ENCODE measurements at regions not wholly inside any gene's neighbourhood (a gene's known extent, or its start where the extent isn't known, plus 50 kb on each side); places are given as distances from the start of the nearest gene placed in this dataset.

DNA sequence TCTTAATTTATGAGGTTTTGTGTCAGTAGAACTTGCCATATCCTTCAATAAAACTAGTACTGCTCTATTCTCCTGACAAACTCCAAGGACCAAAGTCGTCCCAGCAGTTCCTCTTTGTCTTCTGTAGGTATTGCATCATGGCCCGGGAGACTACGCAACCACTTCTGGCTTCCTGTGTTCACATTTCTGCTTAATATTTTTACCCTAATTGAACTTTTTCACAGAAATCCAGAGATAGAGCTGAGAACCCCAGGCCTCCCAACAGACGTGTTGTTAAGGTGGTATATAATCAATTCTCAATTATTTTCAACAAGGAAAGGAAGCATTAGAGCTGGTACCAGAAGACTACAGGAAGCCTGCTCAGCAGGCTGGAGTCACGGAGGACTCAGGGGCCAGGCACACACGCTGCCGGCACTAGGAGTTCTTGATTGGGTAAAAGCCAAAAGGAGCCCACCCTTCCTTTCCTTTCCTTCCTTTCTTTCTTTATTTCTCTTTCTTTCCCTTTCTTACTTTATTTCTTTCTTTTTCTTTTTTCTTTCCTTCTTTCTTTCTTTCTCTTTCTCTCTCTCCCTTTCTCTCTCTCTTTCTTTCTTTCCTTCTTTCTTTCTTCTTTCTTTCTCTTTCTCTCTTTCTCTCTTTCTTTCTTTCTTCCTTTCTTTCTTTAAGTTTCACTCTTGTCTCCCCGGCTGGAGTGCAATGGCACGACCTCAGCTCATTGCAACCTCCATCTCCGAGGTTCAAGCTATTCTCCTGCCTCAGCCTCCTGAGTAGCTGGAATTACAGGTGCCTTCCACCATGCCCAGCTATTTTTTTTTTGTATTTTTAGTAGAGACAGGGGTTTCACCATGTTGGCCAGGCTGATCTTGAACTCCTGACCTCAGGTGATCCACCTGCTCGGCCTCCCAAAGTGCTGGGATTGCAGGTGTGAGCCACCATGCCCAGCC is 173.7 kb downstream of the ZBTB18 start:
- no peak overlapping the region for H3K4me3 ChIP-seq (ENCODE audit: low read depth in 2 of 2, low read length in 2 of 2)
- H3K27ac ChIP-seq (ENCODE audit: low read length) = no peak overlapping the region
- no TSS peak for BruUV-seq (replicated peaks)
- no peaks in the 10 kb centered on the region for H3K4me1 ChIP-seq (ENCODE audit: control insufficient read depth, insufficient read depth, low read length)
- DNase-seq (ENCODE audit: low read depth, low spot score) (no peak), ATAC-seq (no peak)
- ChIA-PET POLR2A (no interaction called here), CTCF (no interaction called here)
- no peaks in the 10 kb centered on the region for H3K9me3 ChIP-seq (ENCODE audit: control insufficient read depth, insufficient read depth, low read depth, low read length)
- no peaks in the 10 kb centered on the region for H3K27me3 ChIP-seq (ENCODE audit: control insufficient read depth, insufficient read depth, low read length)
- in situ Hi-C loops (cut with HindIII; ENCODE audit: low pct_unique_long_range_greater_than_20kb, low sequenced_read_pairs) (no loop called here), intact Hi-C loops (cut with micrococcal nuclease; ENCODE audit: unreplicated experiment) (no loop called here)
- no peak for TF ChIP-seq TCF7L2 (IDR thresholded peaks at IDR 0.05; ENCODE audit: low read depth, low read length)
- no peaks in the 10 kb centered on the region for H3K36me3 ChIP-seq (ENCODE audit: control insufficient read depth, insufficient read depth, low read length)

DNA sequence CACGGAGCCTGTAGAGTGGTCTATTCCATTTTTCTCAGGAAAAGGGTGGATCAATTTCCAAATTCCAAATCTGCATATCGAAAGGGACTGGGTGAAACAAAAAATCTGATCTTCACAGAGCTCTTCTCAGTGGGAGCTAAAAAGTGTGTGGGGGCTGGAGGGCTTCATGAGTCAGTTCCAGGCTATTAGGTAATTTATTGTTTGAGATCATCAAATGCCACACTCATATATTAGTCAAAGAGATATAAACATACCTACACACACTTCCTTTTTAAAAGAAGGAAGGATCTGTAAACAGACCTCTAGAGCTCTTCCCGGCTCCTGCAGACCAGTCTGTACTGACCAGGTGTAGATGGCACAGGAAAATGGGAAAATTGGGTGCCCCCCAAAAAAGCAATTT is 175.4 kb downstream of the ZBTB18 start:
- Histone ChIP-seq H3K27ac (ENCODE audit: low read length) (no peak overlapping the region), H3K27me3 (ENCODE audit: control insufficient read depth, insufficient read depth, low read length) (no peaks in the 10 kb centered on the region), H3K4me1 (ENCODE audit: control insufficient read depth, insufficient read depth, low read length) (no peaks in the 10 kb centered on the region), H3K36me3 (ENCODE audit: control insufficient read depth, insufficient read depth, low read length) (no peaks in the 10 kb centered on the region), H3K9me3 (ENCODE audit: control insufficient read depth, insufficient read depth, low read depth, low read length) (no peaks in the 10 kb centered on the region), H3K4me3 (ENCODE audit: low read depth in 2 of 2, low read length in 2 of 2) (no peak overlapping the region)
- DNase-seq (ENCODE audit: low read depth, low spot score) (no peak), ATAC-seq (no peak)
- intact Hi-C loops (cut with micrococcal nuclease; ENCODE audit: unreplicated experiment) = no loop called here
- POLR2A ChIA-PET = no interaction called here
- CTCF ChIA-PET = no interaction called here
- TF ChIP-seq SIN3A (IDR thresholded peaks at IDR 0.05; ENCODE audit: borderline replicate concordance, insufficient read depth, low read depth, low read length) (no peak), TCF7L2 (IDR thresholded peaks at IDR 0.05; ENCODE audit: low read depth, low read length) (no peak), POLR2AphosphoS5 (IDR thresholded peaks at IDR 0.05; ENCODE audit: low read depth, low read length) (no peak)
- TF ChIP-seq, protein P1, sequence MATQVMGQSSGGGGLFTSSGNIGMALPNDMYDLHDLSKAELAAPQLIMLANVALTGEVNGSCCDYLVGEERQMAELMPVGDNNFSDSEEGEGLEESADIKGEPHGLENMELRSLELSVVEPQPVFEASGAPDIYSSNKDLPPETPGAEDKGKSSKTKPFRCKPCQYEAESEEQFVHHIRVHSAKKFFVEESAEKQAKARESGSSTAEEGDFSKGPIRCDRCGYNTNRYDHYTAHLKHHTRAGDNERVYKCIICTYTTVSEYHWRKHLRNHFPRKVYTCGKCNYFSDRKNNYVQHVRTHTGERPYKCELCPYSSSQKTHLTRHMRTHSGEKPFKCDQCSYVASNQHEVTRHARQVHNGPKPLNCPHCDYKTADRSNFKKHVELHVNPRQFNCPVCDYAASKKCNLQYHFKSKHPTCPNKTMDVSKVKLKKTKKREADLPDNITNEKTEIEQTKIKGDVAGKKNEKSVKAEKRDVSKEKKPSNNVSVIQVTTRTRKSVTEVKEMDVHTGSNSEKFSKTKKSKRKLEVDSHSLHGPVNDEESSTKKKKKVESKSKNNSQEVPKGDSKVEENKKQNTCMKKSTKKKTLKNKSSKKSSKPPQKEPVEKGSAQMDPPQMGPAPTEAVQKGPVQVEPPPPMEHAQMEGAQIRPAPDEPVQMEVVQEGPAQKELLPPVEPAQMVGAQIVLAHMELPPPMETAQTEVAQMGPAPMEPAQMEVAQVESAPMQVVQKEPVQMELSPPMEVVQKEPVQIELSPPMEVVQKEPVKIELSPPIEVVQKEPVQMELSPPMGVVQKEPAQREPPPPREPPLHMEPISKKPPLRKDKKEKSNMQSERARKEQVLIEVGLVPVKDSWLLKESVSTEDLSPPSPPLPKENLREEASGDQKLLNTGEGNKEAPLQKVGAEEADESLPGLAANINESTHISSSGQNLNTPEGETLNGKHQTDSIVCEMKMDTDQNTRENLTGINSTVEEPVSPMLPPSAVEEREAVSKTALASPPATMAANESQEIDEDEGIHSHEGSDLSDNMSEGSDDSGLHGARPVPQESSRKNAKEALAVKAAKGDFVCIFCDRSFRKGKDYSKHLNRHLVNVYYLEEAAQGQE (IDR thresholded peaks at IDR 0.05; ENCODE audit: insufficient read depth in 1 of 2, low read depth in 2 of 2, low read length in 1 of 2) = no peak
- TF ChIP-seq, protein P2, sequence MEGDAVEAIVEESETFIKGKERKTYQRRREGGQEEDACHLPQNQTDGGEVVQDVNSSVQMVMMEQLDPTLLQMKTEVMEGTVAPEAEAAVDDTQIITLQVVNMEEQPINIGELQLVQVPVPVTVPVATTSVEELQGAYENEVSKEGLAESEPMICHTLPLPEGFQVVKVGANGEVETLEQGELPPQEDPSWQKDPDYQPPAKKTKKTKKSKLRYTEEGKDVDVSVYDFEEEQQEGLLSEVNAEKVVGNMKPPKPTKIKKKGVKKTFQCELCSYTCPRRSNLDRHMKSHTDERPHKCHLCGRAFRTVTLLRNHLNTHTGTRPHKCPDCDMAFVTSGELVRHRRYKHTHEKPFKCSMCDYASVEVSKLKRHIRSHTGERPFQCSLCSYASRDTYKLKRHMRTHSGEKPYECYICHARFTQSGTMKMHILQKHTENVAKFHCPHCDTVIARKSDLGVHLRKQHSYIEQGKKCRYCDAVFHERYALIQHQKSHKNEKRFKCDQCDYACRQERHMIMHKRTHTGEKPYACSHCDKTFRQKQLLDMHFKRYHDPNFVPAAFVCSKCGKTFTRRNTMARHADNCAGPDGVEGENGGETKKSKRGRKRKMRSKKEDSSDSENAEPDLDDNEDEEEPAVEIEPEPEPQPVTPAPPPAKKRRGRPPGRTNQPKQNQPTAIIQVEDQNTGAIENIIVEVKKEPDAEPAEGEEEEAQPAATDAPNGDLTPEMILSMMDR (IDR thresholded peaks at IDR 0.05) = no peak
- BruUV-seq (replicated peaks) = no TSS peak
- in situ Hi-C loops (cut with HindIII; ENCODE audit: low pct_unique_long_range_greater_than_20kb, low sequenced_read_pairs) = no loop called here

DNA sequence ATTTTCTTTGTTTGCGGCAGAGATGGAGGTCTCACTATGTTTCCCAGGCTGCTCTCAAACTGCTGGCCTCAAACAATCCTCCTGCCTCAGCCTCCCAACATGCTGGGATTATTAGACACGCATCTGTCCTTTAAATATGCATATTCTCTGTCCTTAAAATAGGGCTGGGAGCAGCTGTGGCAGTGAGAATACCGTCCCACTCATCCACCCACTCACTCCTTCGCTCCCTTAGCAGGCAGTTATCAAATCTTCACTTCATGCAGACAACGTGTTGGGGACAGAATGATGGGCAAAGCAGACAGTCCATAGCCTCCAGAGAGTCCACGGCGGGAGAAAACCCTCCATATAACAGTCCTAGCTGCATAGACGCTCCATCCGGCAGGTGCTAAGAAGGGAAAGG is 179.4 kb downstream of the ZBTB18 start:
- CTCF ChIA-PET = no interaction called here
- BruUV-seq (replicated peaks) = no TSS peak
- no peak for DNase-seq (ENCODE audit: low read depth, low spot score)

More for the DNA sequence above, 179.4 kb downstream of the ZBTB18 start:
- H3K4me1 ChIP-seq (ENCODE audit: control insufficient read depth, insufficient read depth, low read length) = no peaks in the 10 kb centered on the region
- H3K36me3 ChIP-seq (ENCODE audit: control insufficient read depth, insufficient read depth, low read length) = no peaks in the 10 kb centered on the region
- H3K27ac ChIP-seq (ENCODE audit: low read length) = no peak overlapping the region
- no peak overlapping the region for H3K4me3 ChIP-seq (ENCODE audit: low read depth in 2 of 2, low read length in 2 of 2)
- intact Hi-C loops (cut with micrococcal nuclease; ENCODE audit: unreplicated experiment) = no loop called here
- H3K9me3 ChIP-seq (ENCODE audit: control insufficient read depth, insufficient read depth, low read depth, low read length) = no peaks in the 10 kb centered on the region
- POLR2A ChIA-PET = no interaction called here
- no peak for ATAC-seq
- H3K27me3 ChIP-seq (ENCODE audit: control insufficient read depth, insufficient read depth, low read length) = peaks cover 7% of the 10 kb centered on the region; the same call in 1 of the 2 replicates
- in situ Hi-C loops (cut with HindIII; ENCODE audit: low pct_unique_long_range_greater_than_20kb, low sequenced_read_pairs) = no loop called here
- TF ChIP-seq TCF7L2 (IDR thresholded peaks at IDR 0.05; ENCODE audit: low read depth, low read length) (no peak), POLR2AphosphoS5 (IDR thresholded peaks at IDR 0.05; ENCODE audit: low read depth, low read length) (no peak), SIN3A (IDR thresholded peaks at IDR 0.05; ENCODE audit: borderline replicate concordance, insufficient read depth, low read depth, low read length) (no peak)
- TF ChIP-seq, protein P1 (IDR thresholded peaks at IDR 0.05; ENCODE audit: insufficient read depth in 1 of 2, low read depth in 2 of 2, low read length in 1 of 2) = no peak
- TF ChIP-seq, protein P2 (IDR thresholded peaks at IDR 0.05) = no peak

All from Panc1 (cell line).